Lower leg skin (tissue), 3 donors: ENCODE measurements at regions not wholly inside any gene's neighbourhood (a gene's known extent, or its start where the extent isn't known, plus 50 kb on each side); places are given as distances from the start of the nearest gene placed in this dataset.

Experiments used
- CTCF ChIP-seq, 3 donors: fragments of 450-650 bp; IDR thresholded peaks; one replicate each; pipeline ENCODE4 v1.5.1; 2016; ENCODE audit warnings: antibody characterized with exemption in 3 of 3, mild to moderate bottlenecking in 3 of 3, moderate library complexity in 2 of 3
- POLR2A ChIP-seq, 2 donors: fragments of 450-650 bp; IDR thresholded peaks; one replicate each; pipeline ENCODE4 v1.6.1; 2016 to 2017; ENCODE audit warnings: antibody characterized with exemption in 2 of 2, mild to moderate bottlenecking in 1 of 2, moderate library complexity in 1 of 2

GRCh38 chr10:78173360-78174015 is 139.8 kb downstream of the RPS24 start:
- no peak for TF ChIP-seq CTCF (IDR thresholded peaks at IDR 0.05)
- TF ChIP-seq POLR2A (IDR thresholded peaks at IDR 0.05): no peak
